ENCODE measurements at regions not wholly inside any gene's neighbourhood (a gene's known extent, or its start where the extent isn't known, plus 50 kb on each side); places are given as distances from the start of the nearest gene placed in this dataset.

GRCh38 chr7:68955656-68956055 lies 642.6 kb upstream of the AUTS2 start:
- no peak overlapping the region for H3K27ac ChIP-seq
- no peaks in the 10 kb centered on the region for H3K36me3 ChIP-seq
- DNase-seq (no peak), ATAC-seq (no peak)
- TF ChIP-seq CTCF (IDR thresholded peaks at IDR 0.05 in 4 of 5, conservative IDR thresholded peaks at IDR 0.05 in 1 of 5), result no peak
- TF ChIP-seq POLR2A (IDR thresholded peaks at IDR 0.05), result no peak
- no peaks in the 10 kb centered on the region for H3K9me3 ChIP-seq
- H3K4me3 ChIP-seq, result no peak overlapping the region
- in situ Hi-C loops (cut with MboI; ENCODE audit: low sequenced_read_pairs in 4 of 4), result no loop called here
- no peaks in the 10 kb centered on the region for H3K4me1 ChIP-seq
- no peaks in the 10 kb centered on the region for H3K27me3 ChIP-seq
- intact Hi-C loops (cut with DNase I; ENCODE audit: low total_unique reads), result no loop called here

DNA sequence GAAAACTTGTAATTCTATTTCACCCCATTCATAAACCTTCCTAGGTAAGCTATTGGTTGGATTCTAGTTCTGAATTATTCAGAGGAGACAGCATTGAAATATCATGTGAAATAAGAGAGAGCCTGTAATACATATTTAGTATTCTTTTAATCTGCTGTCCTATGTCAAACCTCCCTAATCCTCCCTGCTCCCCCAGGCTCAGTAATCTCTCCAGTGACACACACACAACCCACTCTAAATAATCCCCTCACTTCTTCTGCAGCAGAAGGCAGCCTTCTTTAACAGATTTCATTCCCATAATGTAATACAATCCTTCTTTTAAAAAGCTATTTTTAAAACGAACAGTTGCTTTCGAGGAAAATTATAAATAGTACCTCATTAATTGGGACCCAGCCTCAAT lies 639.7 kb upstream of the AUTS2 start:
- Histone ChIP-seq H3K27ac (no peak overlapping the region), H3K36me3 (no peaks in the 10 kb centered on the region), H3K9me3 (no peaks in the 10 kb centered on the region), H3K4me1 (no peaks in the 10 kb centered on the region), H3K4me3 (no peak overlapping the region), H3K27me3 (no peaks in the 10 kb centered on the region)
- intact Hi-C loops (cut with DNase I; ENCODE audit: low total_unique reads) (no loop called here), in situ Hi-C loops (cut with MboI; ENCODE audit: low sequenced_read_pairs in 4 of 4) (no loop called here)
- TF ChIP-seq POLR2A (IDR thresholded peaks at IDR 0.05), result no peak
- ATAC-seq (no peak), DNase-seq (no peak)

GRCh38 chr7:68963552-68963951 lies 634.7 kb upstream of the AUTS2 start:
- Histone ChIP-seq H3K4me1 (no peaks in the 10 kb centered on the region), H3K27me3 (no peaks in the 10 kb centered on the region), H3K27ac (no peak overlapping the region), H3K9me3 (no peaks in the 10 kb centered on the region), H3K4me3 (no peak overlapping the region), H3K36me3 (no peaks in the 10 kb centered on the region)
- intact Hi-C loops (cut with DNase I; ENCODE audit: low total_unique reads) (no loop called here), in situ Hi-C loops (cut with MboI; ENCODE audit: low sequenced_read_pairs in 4 of 4) (no loop called here)
- no peak for TF ChIP-seq CTCF (IDR thresholded peaks at IDR 0.05 in 4 of 5, conservative IDR thresholded peaks at IDR 0.05 in 1 of 5)
- peak in 1 of 2 donors; percentile 23 for ATAC-seq
- DNase-seq, result no peak

- TF ChIP-seq POLR2A (IDR thresholded peaks at IDR 0.05), result no peak
- no peak for TF ChIP-seq CTCF (IDR thresholded peaks at IDR 0.05 in 4 of 5, conservative IDR thresholded peaks at IDR 0.05 in 1 of 5)
- no peak for DNase-seq
- Histone ChIP-seq H3K9me3 (no peaks in the 10 kb centered on the region), H3K36me3 (no peaks in the 10 kb centered on the region), H3K27me3 (no peaks in the 10 kb centered on the region), H3K4me3 (no peak overlapping the region), H3K27ac (no peak overlapping the region), H3K4me1 (no peaks in the 10 kb centered on the region)
- in situ Hi-C loops (cut with MboI; ENCODE audit: low sequenced_read_pairs in 4 of 4) (no loop called here), intact Hi-C loops (cut with DNase I; ENCODE audit: low total_unique reads) (no loop called here)
- no peak for ATAC-seq
These were observed 634.2 kb upstream of the AUTS2 start for GRCh38 chr7:68964060-68964459.

DNA sequence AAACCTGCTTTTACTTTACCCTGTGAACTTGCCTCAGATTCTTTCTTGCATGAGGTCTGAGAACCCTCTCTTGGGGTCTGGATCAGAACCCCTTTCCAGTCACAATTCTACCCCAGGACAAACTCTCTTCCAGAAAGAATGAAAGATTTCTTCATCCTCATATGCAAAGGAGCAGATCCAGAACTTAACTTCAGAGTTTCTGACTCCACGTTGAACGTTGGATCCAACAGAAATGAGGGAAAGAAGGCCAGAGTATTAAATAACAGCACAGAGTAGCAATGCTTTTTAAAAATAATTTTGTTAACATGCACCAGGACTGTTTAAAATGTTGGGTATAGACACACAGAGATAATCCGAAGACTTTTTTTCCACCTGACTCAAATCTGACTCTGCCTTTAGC lies 632.9 kb upstream of the AUTS2 start:
- DNase-seq (no peak), ATAC-seq (no peak)
- Histone ChIP-seq H3K9me3 (no peaks in the 10 kb centered on the region), H3K4me1 (no peaks in the 10 kb centered on the region), H3K27ac (no peak overlapping the region), H3K4me3 (no peak overlapping the region), H3K36me3 (no peaks in the 10 kb centered on the region), H3K27me3 (no peaks in the 10 kb centered on the region)
- intact Hi-C loops (cut with DNase I; ENCODE audit: low total_unique reads), result no loop called here
- no peak for TF ChIP-seq CTCF (IDR thresholded peaks at IDR 0.05 in 4 of 5, conservative IDR thresholded peaks at IDR 0.05 in 1 of 5)
- no peak for TF ChIP-seq POLR2A (IDR thresholded peaks at IDR 0.05)
- in situ Hi-C loops (cut with MboI; ENCODE audit: low sequenced_read_pairs in 4 of 4), result no loop called here

Measured in gastrocnemius medialis (tissue), 4 donors.